ENCODE measurements at regions not wholly inside any gene's neighbourhood (a gene's known extent, or its start where the extent isn't known, plus 50 kb on each side); places are given as distances from the start of the nearest gene placed in this dataset.

GRCh38 chr9:88326936-88327335 is 61.3 kb upstream of the SPIN1 start:
- Histone ChIP-seq H2AFZ (ENCODE audit: low read length) (no peak overlapping the region), H3K79me1 (ENCODE audit: low read depth, low read length) (no peaks in the 10 kb centered on the region), H3K27ac (replicated peaks; ENCODE audit: low read length) (no peak overlapping the region), H3K9me3 (replicated peaks in 1 of 2; ENCODE audit: control insufficient read depth in 2 of 2, insufficient read depth in 1 of 2, low read depth in 1 of 2, low read length in 2 of 2) (no peaks in the 10 kb centered on the region), H3K14ac (ENCODE audit: low read length) (no peak overlapping the region), H3K27me3 (ENCODE audit: control insufficient read depth in 3 of 3, insufficient read depth in 3 of 3, low read depth in 1 of 3, low read length in 3 of 3) (no peaks in the 10 kb centered on the region), H2BK120ac (ENCODE audit: low read depth, low read length) (no peak overlapping the region), H3K4ac (ENCODE audit: low read length) (no peak overlapping the region), H3K23ac (ENCODE audit: low read depth, low read length, poor library complexity) (no peak overlapping the region), H3K4me3 (ENCODE audit: low read length in 2 of 2) (no peak overlapping the region), H2BK5ac (ENCODE audit: low read length) (no peak overlapping the region), H4K91ac (ENCODE audit: low read depth, low read length, poor library complexity) (no peak overlapping the region), H2AK5ac (ENCODE audit: low read depth, low read length) (no peak overlapping the region), H3K4me1 (ENCODE audit: control insufficient read depth in 2 of 2, insufficient read depth in 1 of 2, low read depth in 1 of 2, low read length in 2 of 2) (no peaks in the 10 kb centered on the region), H3K9ac (ENCODE audit: low read depth, low read length, poor library complexity) (no peak overlapping the region), H3K36me3 (replicated peaks in 1 of 2; ENCODE audit: control insufficient read depth in 2 of 2, insufficient read depth in 2 of 2, low read length in 2 of 2) (no peaks in the 10 kb centered on the region), H4K8ac (ENCODE audit: low read depth, low read length) (no peak overlapping the region), H3K4me2 (ENCODE audit: insufficient read depth, low read length, poor library complexity, severe bottlenecking) (no peak overlapping the region), H3K18ac (ENCODE audit: low read length) (no peak overlapping the region), H2BK15ac (ENCODE audit: low read length) (no peak overlapping the region), H2BK12ac (ENCODE audit: low read length) (no peak overlapping the region)
- DNase-seq (ENCODE audit: low spot score): no peak
- no CpG with 5 or more reads among the region's 2 CpGs for WGBS, 2 donors (ENCODE audit: extremely low coverage in 2 of 2, insufficient read length in 2 of 2, insufficient replicate concordance in 1 of 2)

GRCh38 chr9:88326015-88326414 is 62.2 kb upstream of the SPIN1 start:
- H2BK12ac ChIP-seq (ENCODE audit: low read length): no peak overlapping the region
- H2BK120ac ChIP-seq (ENCODE audit: low read depth, low read length): no peak overlapping the region
- H3K14ac ChIP-seq (ENCODE audit: low read length): no peak overlapping the region
- no peaks in the 10 kb centered on the region for H3K27me3 ChIP-seq (ENCODE audit: control insufficient read depth in 3 of 3, insufficient read depth in 3 of 3, low read depth in 1 of 3, low read length in 3 of 3)
- H3K18ac ChIP-seq (ENCODE audit: low read length): peak overlapping the region; percentile 69
- H3K4me2 ChIP-seq (ENCODE audit: insufficient read depth, low read length, poor library complexity, severe bottlenecking): no peak overlapping the region
- no peak overlapping the region for H2BK15ac ChIP-seq (ENCODE audit: low read length)
- DNase-seq (ENCODE audit: low spot score): no peak
- no peaks in the 10 kb centered on the region for H3K36me3 ChIP-seq (replicated peaks in 1 of 2; ENCODE audit: control insufficient read depth in 2 of 2, insufficient read depth in 2 of 2, low read length in 2 of 2)
- H4K91ac ChIP-seq (ENCODE audit: low read depth, low read length, poor library complexity): no peak overlapping the region
- no peaks in the 10 kb centered on the region for H3K4me1 ChIP-seq (ENCODE audit: control insufficient read depth in 2 of 2, insufficient read depth in 1 of 2, low read depth in 1 of 2, low read length in 2 of 2)
- no peaks in the 10 kb centered on the region for H3K79me1 ChIP-seq (ENCODE audit: low read depth, low read length)
- no peak overlapping the region for H3K9ac ChIP-seq (ENCODE audit: low read depth, low read length, poor library complexity)
- no peak overlapping the region for H3K4me3 ChIP-seq (ENCODE audit: low read length in 2 of 2)
- H3K23ac ChIP-seq (ENCODE audit: low read depth, low read length, poor library complexity): peak overlapping the region; percentile 16
- H2AFZ ChIP-seq (ENCODE audit: low read length): no peak overlapping the region
- no CpG with 5 or more reads among the region's 9 CpGs for WGBS, 2 donors (ENCODE audit: extremely low coverage in 2 of 2, insufficient read length in 2 of 2, insufficient replicate concordance in 1 of 2)
- H3K4ac ChIP-seq (ENCODE audit: low read length): no peak overlapping the region
- no peak overlapping the region for H4K8ac ChIP-seq (ENCODE audit: low read depth, low read length)
- H2BK5ac ChIP-seq (ENCODE audit: low read length): no peak overlapping the region
- H3K9me3 ChIP-seq (replicated peaks in 1 of 2; ENCODE audit: control insufficient read depth in 2 of 2, insufficient read depth in 1 of 2, low read depth in 1 of 2, low read length in 2 of 2): no peaks in the 10 kb centered on the region
- H2AK5ac ChIP-seq (ENCODE audit: low read depth, low read length): no peak overlapping the region
- H3K27ac ChIP-seq (replicated peaks; ENCODE audit: low read length): no peak overlapping the region

DNA sequence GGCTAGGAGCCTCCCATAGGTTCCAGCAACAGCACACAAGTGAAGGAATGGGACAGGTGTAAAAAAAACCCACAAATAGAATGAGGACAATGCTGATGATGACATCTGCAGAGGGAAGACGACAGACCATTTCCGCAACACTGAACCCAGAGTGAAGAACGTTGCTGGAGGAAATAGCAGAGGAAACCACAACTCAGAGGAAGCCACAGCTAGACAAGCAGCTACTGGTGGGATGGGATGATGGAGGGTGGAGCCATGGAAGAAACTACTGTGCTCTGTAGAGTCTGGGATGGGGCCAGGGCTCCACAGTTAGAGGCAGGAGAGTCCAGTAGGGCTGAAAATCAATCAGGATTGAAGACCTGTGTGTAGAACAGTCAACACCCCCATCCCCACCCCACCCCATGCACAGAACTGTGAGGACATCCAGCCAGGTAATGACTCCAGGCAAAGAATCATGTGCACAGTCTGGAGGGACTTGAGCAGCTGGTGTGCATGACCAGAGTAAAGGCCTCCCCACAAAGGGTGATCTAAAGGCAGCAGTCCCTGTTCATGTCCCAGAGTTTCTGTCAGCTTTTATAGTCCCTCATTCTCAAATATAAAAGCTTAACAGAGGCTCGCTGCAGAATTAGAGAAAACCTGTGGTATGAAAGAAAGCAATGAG is 65.2 kb upstream of the SPIN1 start:
- Histone ChIP-seq H2AFZ (ENCODE audit: low read length) (no peak overlapping the region), H3K23ac (ENCODE audit: low read depth, low read length, poor library complexity) (no peak overlapping the region), H3K27me3 (ENCODE audit: control insufficient read depth in 3 of 3, insufficient read depth in 3 of 3, low read depth in 1 of 3, low read length in 3 of 3) (no peaks in the 10 kb centered on the region), H2BK12ac (ENCODE audit: low read length) (no peak overlapping the region), H3K79me1 (ENCODE audit: low read depth, low read length) (no peaks in the 10 kb centered on the region), H4K8ac (ENCODE audit: low read depth, low read length) (no peak overlapping the region), H2BK5ac (ENCODE audit: low read length) (no peak overlapping the region), H3K4me2 (ENCODE audit: insufficient read depth, low read length, poor library complexity, severe bottlenecking) (no peak overlapping the region), H3K36me3 (replicated peaks in 1 of 2; ENCODE audit: control insufficient read depth in 2 of 2, insufficient read depth in 2 of 2, low read length in 2 of 2) (no peaks in the 10 kb centered on the region), H3K9ac (ENCODE audit: low read depth, low read length, poor library complexity) (no peak overlapping the region), H3K14ac (ENCODE audit: low read length) (no peak overlapping the region), H3K27ac (replicated peaks; ENCODE audit: low read length) (no peak overlapping the region), H2BK120ac (ENCODE audit: low read depth, low read length) (no peak overlapping the region), H3K4me1 (ENCODE audit: control insufficient read depth in 2 of 2, insufficient read depth in 1 of 2, low read depth in 1 of 2, low read length in 2 of 2) (no peaks in the 10 kb centered on the region), H2AK5ac (ENCODE audit: low read depth, low read length) (no peak overlapping the region), H3K9me3 (replicated peaks in 1 of 2; ENCODE audit: control insufficient read depth in 2 of 2, insufficient read depth in 1 of 2, low read depth in 1 of 2, low read length in 2 of 2) (no peaks in the 10 kb centered on the region), H3K4me3 (ENCODE audit: low read length in 2 of 2) (no peak overlapping the region), H4K91ac (ENCODE audit: low read depth, low read length, poor library complexity) (no peak overlapping the region), H2BK15ac (ENCODE audit: low read length) (no peak overlapping the region), H3K4ac (ENCODE audit: low read length) (no peak overlapping the region), H3K18ac (ENCODE audit: low read length) (no peak overlapping the region)
- no CpG with 5 or more reads among the region's 4 CpGs for WGBS, 2 donors (ENCODE audit: extremely low coverage in 2 of 2, insufficient read length in 2 of 2, insufficient replicate concordance in 1 of 2)
- no peak for DNase-seq (ENCODE audit: low spot score)

GRCh38 chr9:88321764-88322163 is 66.5 kb upstream of the SPIN1 start:
- Histone ChIP-seq H4K91ac (ENCODE audit: low read depth, low read length, poor library complexity) (no peak overlapping the region), H2AK5ac (ENCODE audit: low read depth, low read length) (no peak overlapping the region), H3K9ac (ENCODE audit: low read depth, low read length, poor library complexity) (no peak overlapping the region), H2BK15ac (ENCODE audit: low read length) (no peak overlapping the region), H4K8ac (ENCODE audit: low read depth, low read length) (no peak overlapping the region), H3K18ac (ENCODE audit: low read length) (no peak overlapping the region), H3K9me3 (replicated peaks in 1 of 2; ENCODE audit: control insufficient read depth in 2 of 2, insufficient read depth in 1 of 2, low read depth in 1 of 2, low read length in 2 of 2) (no peaks in the 10 kb centered on the region), H2AFZ (ENCODE audit: low read length) (no peak overlapping the region), H3K36me3 (replicated peaks in 1 of 2; ENCODE audit: control insufficient read depth in 2 of 2, insufficient read depth in 2 of 2, low read length in 2 of 2) (no peaks in the 10 kb centered on the region), H2BK120ac (ENCODE audit: low read depth, low read length) (no peak overlapping the region), H3K27ac (replicated peaks; ENCODE audit: low read length) (no peak overlapping the region), H3K79me1 (ENCODE audit: low read depth, low read length) (no peaks in the 10 kb centered on the region), H3K14ac (ENCODE audit: low read length) (no peak overlapping the region), H3K27me3 (ENCODE audit: control insufficient read depth in 3 of 3, insufficient read depth in 3 of 3, low read depth in 1 of 3, low read length in 3 of 3) (no peaks in the 10 kb centered on the region), H2BK12ac (ENCODE audit: low read length) (no peak overlapping the region), H3K4me2 (ENCODE audit: insufficient read depth, low read length, poor library complexity, severe bottlenecking) (no peak overlapping the region), H3K23ac (ENCODE audit: low read depth, low read length, poor library complexity) (no peak overlapping the region), H3K4ac (ENCODE audit: low read length) (no peak overlapping the region), H3K4me1 (ENCODE audit: control insufficient read depth in 2 of 2, insufficient read depth in 1 of 2, low read depth in 1 of 2, low read length in 2 of 2) (no peaks in the 10 kb centered on the region), H3K4me3 (ENCODE audit: low read length in 2 of 2) (no peak overlapping the region), H2BK5ac (ENCODE audit: low read length) (no peak overlapping the region)
- no peak for DNase-seq (ENCODE audit: low spot score)
- WGBS, 2 donors (ENCODE audit: extremely low coverage in 2 of 2, insufficient read length in 2 of 2, insufficient replicate concordance in 1 of 2): no CpG with 5 or more reads among the region's 4 CpGs

All from neuronal stem cell (in vitro differentiated cells).